PC-9 (cell line): ENCODE measurements at regions not wholly inside any gene's neighbourhood (a gene's known extent, or its start where the extent isn't known, plus 50 kb on each side); places are given as distances from the start of the nearest gene placed in this dataset.

Experiments used
- EZH2 ChIP-seq: fragments of 200-600 bp; sonication (generic); IDR thresholded peaks from 2 replicates; pipeline ENCODE4 v1.8.0; 2017; ENCODE audit warnings: antibody characterized with exemption, low read depth
- TF ChIP-seq, protein P1 (sequence below): fragments of 200-600 bp; sonication (generic); conservative IDR thresholded peaks from 2 replicates; pipeline ENCODE4 v1.6.1; 2017; ENCODE audit warnings: mixed run types, antibody characterized with exemption, mild to moderate bottlenecking, moderate library complexity

DNA sequence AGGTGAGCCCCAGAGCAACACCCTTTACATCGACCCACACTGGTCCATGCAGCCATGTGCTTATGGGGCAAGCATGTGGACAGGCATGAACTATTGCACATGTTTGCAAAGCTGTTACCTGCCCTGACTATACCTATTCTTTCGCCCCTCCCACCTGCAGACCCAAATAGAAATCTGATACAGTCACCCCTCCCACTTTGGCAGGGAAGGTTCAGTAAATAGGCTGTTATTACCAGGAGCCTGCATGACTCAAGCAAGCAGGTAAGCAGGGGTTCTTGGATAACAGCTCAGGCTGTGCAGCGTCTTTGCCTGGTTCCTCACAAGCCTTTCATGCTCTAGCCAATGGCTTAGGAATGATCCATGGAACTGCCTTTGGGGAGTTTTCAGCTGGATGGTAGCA lies 122.7 kb upstream of the DIPK2B start:
- TF ChIP-seq, protein P1, sequence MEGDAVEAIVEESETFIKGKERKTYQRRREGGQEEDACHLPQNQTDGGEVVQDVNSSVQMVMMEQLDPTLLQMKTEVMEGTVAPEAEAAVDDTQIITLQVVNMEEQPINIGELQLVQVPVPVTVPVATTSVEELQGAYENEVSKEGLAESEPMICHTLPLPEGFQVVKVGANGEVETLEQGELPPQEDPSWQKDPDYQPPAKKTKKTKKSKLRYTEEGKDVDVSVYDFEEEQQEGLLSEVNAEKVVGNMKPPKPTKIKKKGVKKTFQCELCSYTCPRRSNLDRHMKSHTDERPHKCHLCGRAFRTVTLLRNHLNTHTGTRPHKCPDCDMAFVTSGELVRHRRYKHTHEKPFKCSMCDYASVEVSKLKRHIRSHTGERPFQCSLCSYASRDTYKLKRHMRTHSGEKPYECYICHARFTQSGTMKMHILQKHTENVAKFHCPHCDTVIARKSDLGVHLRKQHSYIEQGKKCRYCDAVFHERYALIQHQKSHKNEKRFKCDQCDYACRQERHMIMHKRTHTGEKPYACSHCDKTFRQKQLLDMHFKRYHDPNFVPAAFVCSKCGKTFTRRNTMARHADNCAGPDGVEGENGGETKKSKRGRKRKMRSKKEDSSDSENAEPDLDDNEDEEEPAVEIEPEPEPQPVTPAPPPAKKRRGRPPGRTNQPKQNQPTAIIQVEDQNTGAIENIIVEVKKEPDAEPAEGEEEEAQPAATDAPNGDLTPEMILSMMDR = no peak
- no peak for TF ChIP-seq EZH2
